22Rv1 (cell line): ENCODE measurements at regions not wholly inside any gene's neighbourhood (a gene's known extent, or its start where the extent isn't known, plus 50 kb on each side); places are given as distances from the start of the nearest gene placed in this dataset.

Experiments used
- ZFX ChIP-seq: fragments of 450-650 bp; IDR thresholded peaks from 2 replicates; pipeline ENCODE4 v1.6.1; 2017; ENCODE audit warnings: antibody characterized with exemption, borderline replicate concordance
- TF ChIP-seq, protein P1 (sequence below): fragments of 450-650 bp; IDR thresholded peaks from 2 replicates; pipeline ENCODE4 v1.5.1; 2017; ENCODE audit warnings: mild to moderate bottlenecking

DNA sequence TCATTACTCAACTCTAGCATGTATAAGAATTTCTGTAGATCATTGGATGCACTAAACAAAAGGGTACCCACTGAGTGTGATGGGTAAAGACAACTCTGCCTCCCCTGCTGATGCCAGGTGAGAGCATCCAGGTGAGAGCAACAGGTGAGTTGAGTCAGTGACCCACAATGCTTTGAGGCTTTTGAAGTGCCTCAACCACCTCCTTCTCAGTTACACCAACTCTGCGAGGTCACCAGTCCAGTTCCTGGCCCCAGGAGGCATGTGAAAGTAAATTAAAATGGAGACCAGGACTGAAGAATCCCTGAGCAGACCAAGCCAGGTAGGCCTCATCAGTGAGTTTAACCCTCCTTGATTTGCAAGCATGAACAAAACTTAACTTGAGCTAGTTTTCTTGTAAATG is 505.8 kb downstream of the EBF1 start:
- TF ChIP-seq ZFX, result no peak
- TF ChIP-seq, protein P1, sequence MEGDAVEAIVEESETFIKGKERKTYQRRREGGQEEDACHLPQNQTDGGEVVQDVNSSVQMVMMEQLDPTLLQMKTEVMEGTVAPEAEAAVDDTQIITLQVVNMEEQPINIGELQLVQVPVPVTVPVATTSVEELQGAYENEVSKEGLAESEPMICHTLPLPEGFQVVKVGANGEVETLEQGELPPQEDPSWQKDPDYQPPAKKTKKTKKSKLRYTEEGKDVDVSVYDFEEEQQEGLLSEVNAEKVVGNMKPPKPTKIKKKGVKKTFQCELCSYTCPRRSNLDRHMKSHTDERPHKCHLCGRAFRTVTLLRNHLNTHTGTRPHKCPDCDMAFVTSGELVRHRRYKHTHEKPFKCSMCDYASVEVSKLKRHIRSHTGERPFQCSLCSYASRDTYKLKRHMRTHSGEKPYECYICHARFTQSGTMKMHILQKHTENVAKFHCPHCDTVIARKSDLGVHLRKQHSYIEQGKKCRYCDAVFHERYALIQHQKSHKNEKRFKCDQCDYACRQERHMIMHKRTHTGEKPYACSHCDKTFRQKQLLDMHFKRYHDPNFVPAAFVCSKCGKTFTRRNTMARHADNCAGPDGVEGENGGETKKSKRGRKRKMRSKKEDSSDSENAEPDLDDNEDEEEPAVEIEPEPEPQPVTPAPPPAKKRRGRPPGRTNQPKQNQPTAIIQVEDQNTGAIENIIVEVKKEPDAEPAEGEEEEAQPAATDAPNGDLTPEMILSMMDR, result no peak
